K562 (cell line): ENCODE measurements at regions not wholly inside any gene's neighbourhood (a gene's known extent, or its start where the extent isn't known, plus 50 kb on each side); places are given as distances from the start of the nearest gene placed in this dataset.

Source experiments
- CHD1 ChIP-seq: fragments of 200-600 bp; sonication (generic); IDR thresholded peaks from one replicate; pipeline ENCODE4 v1.6.1; 2012; ENCODE audit warnings: mild to moderate bottlenecking, moderate library complexity, low read length, inconsistent platforms
- CREB3 ChIP-seq: fragments of 450-650 bp; conservative IDR thresholded peaks from 2 replicates; pipeline ENCODE4 v1.6.1; 2016; ENCODE audit warnings: missing genetic modification characterization, low read depth, mild to moderate bottlenecking, missing compliant biosample characterization, moderate library complexity
- ETV6 ChIP-seq, 3 experiments: fragments of 150-350 bp in 1 of 3; sonication (generic) in 1 of 3; formaldehyde crosslinking in 1 of 3; IDR thresholded peaks; 2 replicates each; pipeline versions ENCODE4 v1.6.1 to v1.8.0; 2014 to 2022; ENCODE audit warnings: borderline replicate concordance in 2 of 3, low read depth in 2 of 3, antibody characterized with exemption in 1 of 3, low read length in 1 of 3, mild to moderate bottlenecking in 1 of 3, missing genetic modification reagents in 1 of 3
- EZH2 ChIP-seq: IDR thresholded peaks from 2 replicates; pipeline ENCODE4 v1.6.1; 2012; ENCODE audit warnings: low read depth, mild to moderate bottlenecking, inconsistent platforms, low read length, borderline replicate concordance
- NRF1 ChIP-seq, 2 experiments: fragments of 450-650 bp; IDR thresholded peaks in 1 of 2; conservative IDR thresholded peaks in 1 of 2; 2 replicates each; pipeline ENCODE4 v1.6.1; 2014; ENCODE audit warnings: mild to moderate bottlenecking in 2 of 2
- POLR2A ChIP-seq: fragments of 450-650 bp; conservative IDR thresholded peaks from 2 replicates; pipeline ENCODE4 v1.6.1; 2016
- POLR2G ChIP-seq: fragments of 200-400 bp; formaldehyde crosslinking; IDR thresholded peaks from 2 replicates; pipeline ENCODE4 v1.6.1; 2017; ENCODE audit warnings: low read depth, mild to moderate bottlenecking, antibody characterized with exemption, low read length, moderate library complexity
- PREB ChIP-seq: sonication (generic); formaldehyde crosslinking; IDR thresholded peaks from 2 replicates; pipeline ENCODE4 v1.8.1; 2023; ENCODE audit warnings: mild to moderate bottlenecking, missing genetic modification reagents
- TBL1XR1 ChIP-seq, 2 experiments: IDR thresholded peaks; 2 replicates each; pipeline ENCODE4 v1.6.1; 2012; ENCODE audit warnings: improper control_type of control experiment in 2 of 2, low read length in 2 of 2, mild to moderate bottlenecking in 1 of 2
- TFAP4 ChIP-seq: sonication (generic); formaldehyde crosslinking; IDR thresholded peaks from 2 replicates; pipeline ENCODE4 v1.8.0; 2022; ENCODE audit warnings: missing genetic modification reagents, mild to moderate bottlenecking, moderate library complexity, borderline replicate concordance
- ZBTB34 ChIP-seq: fragments of 250-450 bp; sonication (Bioruptor Pico); IDR thresholded peaks from 2 replicates; pipeline ENCODE4 v1.8.0; 2021; ENCODE audit warnings: mild to moderate bottlenecking, moderate library complexity
- ZNF589 ChIP-seq: fragments of 200-800 bp; sonication (Bioruptor generic); IDR thresholded peaks from 2 replicates; pipeline ENCODE4 v1.6.1; 2016; ENCODE audit warnings: low read depth, missing genetic modification characterization, missing compliant biosample characterization

GRCh38 chr1:5764464-5764863, 227.8 kb downstream of the NPHP4 start:
- TF ChIP-seq POLR2A, result no peak
- TF ChIP-seq ZBTB34, result no peak
- no peak for TF ChIP-seq CHD1
- no peak for TF ChIP-seq TFAP4 (CRISPR knock-in tag)
- TF ChIP-seq TBL1XR1 (IDR thresholded peaks at IDR 0.05; ENCODE audit: low read length in 2 of 2), result no peak
- TF ChIP-seq ETV6 (IDR thresholded peaks at IDR 0.05; ENCODE audit: borderline replicate concordance in 1 of 2, low read depth in 2 of 2, low read length in 1 of 2), result no peak
- no peak for TF ChIP-seq ETV6 (CRISPR knock-in tag; IDR thresholded peaks at IDR 0.05; ENCODE audit: borderline replicate concordance)
- TF ChIP-seq ZNF589 (CRISPR knock-in tag), result no peak
- TF ChIP-seq POLR2G, result no peak
- no peak for TF ChIP-seq CREB3 (tag)
- TF ChIP-seq NRF1 (conservative IDR thresholded peaks at IDR 0.05 in 1 of 2, IDR thresholded peaks at IDR 0.05 in 1 of 2), result no peak
- TF ChIP-seq EZH2, result no peak
- no peak for TF ChIP-seq PREB
